ENCODE measurements at regions not wholly inside any gene's neighbourhood (a gene's known extent, or its start where the extent isn't known, plus 50 kb on each side); places are given as distances from the start of the nearest gene placed in this dataset.

DNA sequence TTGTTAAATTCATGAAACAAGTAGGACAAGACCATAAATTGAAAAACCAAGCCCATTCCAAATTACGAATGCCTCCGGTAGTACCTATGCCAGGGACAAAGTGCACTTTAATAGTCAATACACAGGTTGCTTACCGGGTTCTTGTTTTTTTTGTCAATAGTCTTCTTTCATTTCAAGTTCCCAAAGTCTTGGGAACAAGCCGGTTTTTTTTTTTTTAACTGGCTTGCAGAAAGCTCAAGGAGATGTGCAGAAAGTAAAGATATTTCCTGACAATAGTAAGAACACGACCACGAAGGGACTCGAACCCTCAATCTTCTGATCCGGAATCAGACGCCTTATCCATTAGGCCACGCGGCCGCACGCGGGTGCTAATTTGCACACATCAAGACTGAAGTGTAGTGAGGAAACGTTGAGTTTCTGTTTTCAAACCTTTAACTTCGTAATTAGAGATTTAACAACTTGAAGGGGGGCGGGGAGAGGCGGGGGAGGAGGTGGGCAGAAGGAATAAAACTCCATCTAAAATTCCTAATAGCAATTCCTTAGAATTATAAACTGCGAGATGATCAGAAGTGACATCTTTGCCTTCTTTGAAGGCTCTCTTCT is 181.0 kb downstream of the TRIM27 start:
- H3K27me3 ChIP-seq, result no peaks in the 10 kb centered on the region
- H3K9me3 ChIP-seq, result no peaks in the 10 kb centered on the region
- no peak for TF ChIP-seq CTCF (IDR thresholded peaks at IDR 0.05)
- no peak overlapping the region for H3K4me3 ChIP-seq
- no peak for DNase-seq (ENCODE audit: low spot score in 2 of 2)
- H3K27ac ChIP-seq, result no peak overlapping the region
- no peaks in the 10 kb centered on the region for H3K4me1 ChIP-seq
- intact Hi-C loops (cut with DNase I), result no loop called here
- no peaks in the 10 kb centered on the region for H3K36me3 ChIP-seq

DNA sequence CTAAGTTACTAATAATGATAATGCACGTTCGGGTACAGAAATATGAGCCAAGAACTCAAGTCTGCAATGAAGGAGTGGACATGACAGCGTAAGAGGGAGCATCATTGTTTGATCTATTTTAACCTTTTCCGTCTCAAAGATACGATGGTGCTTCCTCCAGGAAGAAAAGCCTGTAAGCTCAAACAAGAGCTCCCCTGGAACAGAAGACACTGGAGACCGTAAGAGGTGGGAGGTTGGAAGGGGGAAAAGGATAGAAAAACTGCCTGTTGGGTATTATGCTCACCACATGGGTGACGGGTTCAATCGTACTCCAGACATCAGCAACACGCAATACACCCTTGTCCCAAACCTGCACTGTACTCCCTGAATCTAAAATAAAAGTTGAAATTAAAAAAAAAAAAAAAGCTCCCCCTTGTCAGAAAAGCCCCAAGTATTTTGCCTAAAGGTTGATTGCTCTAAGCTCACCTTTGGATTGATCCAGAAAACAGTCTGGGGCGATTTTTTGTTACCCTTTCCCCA is 180.5 kb downstream of the TRIM27 start:
- no peak for TF ChIP-seq CTCF (IDR thresholded peaks at IDR 0.05)
- Histone ChIP-seq H3K4me1 (no peaks in the 10 kb centered on the region), H3K27ac (no peak overlapping the region), H3K27me3 (no peaks in the 10 kb centered on the region), H3K9me3 (no peaks in the 10 kb centered on the region), H3K36me3 (no peaks in the 10 kb centered on the region), H3K4me3 (no peak overlapping the region)
- DNase-seq (ENCODE audit: low spot score in 2 of 2), result no peak
- intact Hi-C loops (cut with DNase I), result no loop called here

GRCh38 chr6:28747083-28747630 is 176.6 kb downstream of the TRIM27 start:
- Histone ChIP-seq H3K4me3 (no peak overlapping the region), H3K27ac (no peak overlapping the region), H3K27me3 (no peaks in the 10 kb centered on the region), H3K9me3 (peaks cover 0 to 3% of the 10 kb centered on the region in 2 donors), H3K36me3 (no peaks in the 10 kb centered on the region), H3K4me1 (no peaks in the 10 kb centered on the region)
- TF ChIP-seq CTCF (IDR thresholded peaks at IDR 0.05), result no peak
- DNase-seq (ENCODE audit: low spot score in 2 of 2), result no peak
- intact Hi-C loops (cut with DNase I), result no loop called here

DNA sequence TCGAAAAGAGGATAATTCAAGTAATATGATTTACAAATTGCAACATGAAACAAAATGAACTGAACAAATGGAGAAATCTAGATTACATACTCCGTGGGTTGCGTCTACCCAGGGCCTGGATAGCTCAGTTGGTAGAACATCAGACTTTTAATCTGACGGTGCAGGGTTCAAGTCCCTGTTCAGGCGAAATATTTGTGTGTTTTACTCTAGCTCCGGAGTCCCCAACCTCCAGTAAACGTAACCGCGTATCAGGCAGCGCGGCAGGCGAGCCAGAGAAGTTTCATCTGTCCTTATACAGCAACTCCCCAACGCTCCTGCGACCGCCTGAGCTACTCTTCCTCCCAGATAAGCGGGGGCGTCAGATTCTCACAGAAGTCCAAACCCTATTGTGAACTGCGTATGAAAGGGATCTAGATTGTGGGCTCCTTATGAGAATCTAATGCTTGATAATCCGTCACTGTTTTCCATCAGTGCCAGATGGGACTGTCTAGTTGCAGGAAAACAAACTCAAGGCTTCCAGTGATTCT is 176.1 kb downstream of the TRIM27 start:
- Histone ChIP-seq H3K27ac (no peak overlapping the region), H3K4me1 (no peaks in the 10 kb centered on the region), H3K9me3 (peaks cover 0 to 3% of the 10 kb centered on the region in 2 donors), H3K27me3 (no peaks in the 10 kb centered on the region), H3K4me3 (no peak overlapping the region), H3K36me3 (no peaks in the 10 kb centered on the region)
- intact Hi-C loops (cut with DNase I), result no loop called here
- DNase-seq (ENCODE audit: low spot score in 2 of 2), result no peak
- no peak for TF ChIP-seq CTCF (IDR thresholded peaks at IDR 0.05)

DNA sequence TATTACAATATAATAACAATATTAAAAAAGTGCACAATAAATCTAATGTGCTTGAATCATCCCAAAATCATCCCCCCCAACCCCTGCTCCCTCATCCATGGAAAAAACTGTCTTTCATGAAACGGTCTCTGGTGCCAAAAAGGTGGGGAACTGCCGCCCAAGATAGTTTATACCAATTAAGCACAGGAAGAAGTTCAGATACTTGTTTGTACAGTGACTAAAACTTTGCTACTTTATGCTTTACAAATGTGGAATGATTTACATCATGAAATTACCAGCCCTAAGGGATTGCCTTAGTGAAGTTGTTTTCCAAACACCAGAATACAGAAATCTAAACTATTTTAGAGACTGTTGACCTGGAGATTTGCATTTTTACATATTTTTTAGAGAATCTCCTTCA is 175.6 kb downstream of the TRIM27 start:
- intact Hi-C loops (cut with DNase I), result no loop called here
- Histone ChIP-seq H3K27me3 (no peaks in the 10 kb centered on the region), H3K4me3 (no peak overlapping the region), H3K27ac (no peak overlapping the region), H3K4me1 (no peaks in the 10 kb centered on the region), H3K9me3 (peaks cover 0 to 3% of the 10 kb centered on the region in 2 donors), H3K36me3 (no peaks in the 10 kb centered on the region)
- DNase-seq (ENCODE audit: low spot score in 2 of 2), result no peak
- TF ChIP-seq CTCF (IDR thresholded peaks at IDR 0.05), result no peak

Measured in ascending aorta (tissue), 2 donors.